SJSA1 (cell line): ENCODE measurements at regions not wholly inside any gene's neighbourhood (a gene's known extent, or its start where the extent isn't known, plus 50 kb on each side); places are given as distances from the start of the nearest gene placed in this dataset.
"Not testable (repeated sequence)": the region's sequence is repeated elsewhere in the genome, so short reads cannot be mapped to it uniquely, and the experiment has no call there.

Experiments
- DNase-seq, 2 experiments: peaks; one replicate each; pipeline ENCODE4 v3.0.0-alpha.2; 2015 to 2020; ENCODE audit warnings: low spot score in 2 of 2, low read depth in 1 of 2
- H3K27ac ChIP-seq: fragments of 250-450 bp; sonication (Bioruptor Pico); 2 replicates; pipeline ENCODE4 v1.5.1; 2020; ENCODE audit warnings: mild to moderate bottlenecking, moderate library complexity
- H3K27me3 ChIP-seq: fragments of 250-450 bp; sonication (Bioruptor Pico); replicated peaks from 2 replicates; pipeline ENCODE4 v1.5.1; 2020; ENCODE audit warnings: mild to moderate bottlenecking, moderate library complexity
- H3K36me3 ChIP-seq: fragments of 250-450 bp; sonication (Bioruptor Pico); 2 replicates; pipeline ENCODE4 v1.5.1; 2020; ENCODE audit warnings: mild to moderate bottlenecking
- H3K4me1 ChIP-seq: fragments of 250-450 bp; sonication (Bioruptor Pico); replicated peaks from 2 replicates; pipeline ENCODE4 v1.6.1; 2021; ENCODE audit warnings: mild to moderate bottlenecking
- H3K4me3 ChIP-seq: fragments of 250-450 bp; sonication (Bioruptor Pico); 2 replicates; pipeline ENCODE4 v1.5.1; 2020; ENCODE audit warnings: mild to moderate bottlenecking
- H3K9me3 ChIP-seq: fragments of 250-450 bp; sonication (Bioruptor Pico); replicated peaks from 2 replicates; pipeline ENCODE4 v1.5.1; 2020; ENCODE audit warnings: mild to moderate bottlenecking

DNA sequence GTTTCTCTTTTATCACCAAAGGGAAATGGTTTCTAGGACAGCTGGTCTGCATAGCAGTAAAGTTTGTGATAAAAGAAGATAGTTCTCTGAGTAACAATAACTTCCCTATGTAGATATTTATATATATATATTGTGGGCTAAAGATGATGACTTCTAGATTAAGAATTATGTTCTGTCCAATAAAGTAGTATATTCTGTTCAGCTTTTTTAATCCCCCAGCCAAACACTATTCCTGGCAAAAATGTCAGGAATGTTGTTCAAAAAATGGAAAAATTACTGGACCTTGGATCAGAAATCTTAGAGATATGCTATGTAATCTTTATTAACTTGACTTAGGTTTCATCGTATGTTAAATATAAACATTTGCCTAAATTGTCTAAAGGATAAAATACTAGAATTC, 136.3 kb upstream of the GNAI1 start:
- H3K27me3 ChIP-seq = no peaks in the 10 kb centered on the region
- no peak for DNase-seq
- H3K9me3 ChIP-seq = no peaks in the 10 kb centered on the region
- no peak overlapping the region for H3K4me3 ChIP-seq
- peaks cover 12% of the 10 kb centered on the region for H3K4me1 ChIP-seq
- H3K36me3 ChIP-seq = no peaks in the 10 kb centered on the region
- no peak overlapping the region for H3K27ac ChIP-seq

DNA sequence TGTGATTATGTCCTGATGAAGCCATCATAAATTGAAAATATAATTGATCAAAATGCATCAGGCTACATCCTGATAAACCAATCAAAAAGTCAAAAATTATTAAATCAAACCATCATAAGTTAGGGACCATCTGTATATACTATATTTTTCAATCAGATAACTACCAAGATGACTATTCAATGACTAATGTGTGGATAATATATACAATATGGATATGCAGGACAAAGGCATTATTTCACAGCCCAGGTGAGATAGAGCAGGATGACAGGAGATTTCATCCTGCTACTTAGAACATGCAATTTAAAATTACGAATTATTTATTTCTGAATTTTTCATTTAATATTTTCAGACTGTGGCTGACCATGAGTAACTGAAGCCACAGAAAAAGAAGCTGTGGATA, 137.3 kb upstream of the GNAI1 start:
- no peaks in the 10 kb centered on the region for H3K36me3 ChIP-seq
- no peaks in the 10 kb centered on the region for H3K27me3 ChIP-seq
- no peak overlapping the region for H3K4me3 ChIP-seq
- no peak for DNase-seq
- no peaks in the 10 kb centered on the region for H3K9me3 ChIP-seq
- peaks cover 2% of the 10 kb centered on the region for H3K4me1 ChIP-seq
- H3K27ac ChIP-seq = no peak overlapping the region

DNA sequence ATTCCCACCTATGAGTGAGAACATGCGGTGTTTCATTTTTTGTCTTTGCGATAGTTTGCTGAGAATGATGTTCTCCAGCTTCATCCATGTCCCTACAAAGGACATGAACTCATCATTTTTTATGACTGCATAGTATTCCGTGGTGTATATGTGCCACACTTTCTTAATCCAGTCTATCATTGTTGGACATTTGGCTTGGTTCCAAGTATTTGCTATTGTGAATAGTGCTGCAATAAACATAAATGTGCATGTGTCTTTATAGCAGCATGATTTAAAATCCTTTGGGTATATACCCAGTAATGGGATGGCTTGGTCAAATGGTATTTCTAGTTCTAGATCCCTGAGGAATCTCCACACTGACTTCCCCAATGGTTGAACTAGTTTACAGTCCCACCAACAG, 138.9 kb upstream of the GNAI1 start:
- H3K9me3 ChIP-seq, H3K4me3 ChIP-seq, H3K36me3 ChIP-seq, DNase-seq, H3K4me1 ChIP-seq, H3K27me3 ChIP-seq, H3K27ac ChIP-seq: not testable (repeated sequence)

DNA sequence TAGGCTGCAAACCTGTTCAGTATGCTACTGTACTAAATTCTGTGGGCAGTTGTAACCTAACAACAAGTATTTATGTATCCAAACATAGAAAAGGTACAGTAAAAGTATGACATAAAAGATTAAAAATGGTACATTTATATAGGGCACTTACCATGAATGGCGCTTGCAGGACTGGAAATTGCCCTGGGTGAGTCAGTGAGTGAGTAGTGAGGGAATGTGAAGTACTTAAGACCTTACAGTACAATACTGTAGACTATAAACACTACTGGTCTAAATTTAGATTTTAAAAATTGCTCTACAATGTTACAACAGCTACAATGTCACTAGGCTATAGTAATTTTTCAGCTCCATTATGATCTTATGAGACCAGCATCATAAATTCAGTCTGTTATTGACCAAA, 146.0 kb upstream of the GNAI1 start:
- peak; percentile 61 to 76 for DNase-seq
- Histone ChIP-seq H3K9me3 (no peaks in the 10 kb centered on the region), H3K4me3 (no peak overlapping the region), H3K4me1 (peaks cover 50% of the 10 kb centered on the region), H3K36me3 (no peaks in the 10 kb centered on the region), H3K27me3 (no peaks in the 10 kb centered on the region), H3K27ac (peak overlapping the region; percentile 52)

DNA sequence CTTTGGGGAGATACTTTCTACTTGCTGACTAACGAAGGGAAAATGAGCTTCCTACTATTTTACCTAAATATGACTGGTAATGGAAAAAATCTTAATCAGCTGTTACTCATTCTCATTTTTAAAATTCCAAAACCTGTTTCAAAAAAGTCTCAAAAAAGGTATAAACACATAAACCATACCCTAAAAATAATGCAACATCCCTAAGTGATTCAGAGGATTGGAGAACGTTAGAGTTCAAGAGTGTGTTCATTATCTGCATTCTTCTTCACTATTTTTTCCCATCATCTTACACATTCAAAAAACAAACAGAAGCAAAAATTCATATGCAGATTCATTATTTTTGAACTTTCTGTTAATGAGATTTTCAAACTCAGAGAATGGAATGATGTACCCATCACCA, 150.4 kb upstream of the GNAI1 start:
- no peaks in the 10 kb centered on the region for H3K27me3 ChIP-seq
- peak overlapping the region; percentile 81 for H3K27ac ChIP-seq
- peak in 1 of 2 experiments; percentile 63 for DNase-seq
- no peaks in the 10 kb centered on the region for H3K36me3 ChIP-seq
- H3K4me1 ChIP-seq = peaks cover 87% of the 10 kb centered on the region
- no peaks in the 10 kb centered on the region for H3K9me3 ChIP-seq
- no peak overlapping the region for H3K4me3 ChIP-seq

DNA sequence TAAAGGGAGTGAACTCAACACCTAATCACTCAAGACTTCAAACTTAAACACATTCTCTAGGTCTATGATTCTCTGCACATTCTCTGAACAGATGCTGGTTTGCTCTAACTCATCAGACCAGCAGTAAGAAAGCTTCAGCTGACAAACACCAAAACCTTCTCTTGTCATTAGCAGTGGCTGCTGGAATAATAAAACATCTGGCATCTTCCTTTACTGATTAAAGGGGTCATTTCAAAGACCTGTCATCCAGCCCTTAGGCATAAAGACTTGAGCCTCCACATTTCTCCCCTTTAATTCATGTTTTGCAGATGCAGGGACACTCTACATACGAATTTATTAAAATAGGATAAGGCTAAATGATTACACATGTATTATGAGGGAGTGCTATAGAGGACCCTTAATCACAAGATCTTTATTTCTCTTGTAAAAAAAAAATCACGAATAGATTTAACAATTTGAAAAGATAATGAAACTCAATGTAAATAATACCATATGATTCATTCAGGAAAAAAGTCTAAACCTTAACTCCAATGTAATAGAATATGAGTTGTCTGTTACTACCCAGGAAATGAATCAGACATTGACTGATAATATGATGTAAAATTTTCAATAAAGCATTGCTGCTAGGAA, 152.4 kb upstream of the GNAI1 start:
- no peaks in the 10 kb centered on the region for H3K27me3 ChIP-seq
- peaks cover 73% of the 10 kb centered on the region for H3K4me1 ChIP-seq
- H3K9me3 ChIP-seq = no peaks in the 10 kb centered on the region
- no peaks in the 10 kb centered on the region for H3K36me3 ChIP-seq
- no peak overlapping the region for H3K4me3 ChIP-seq
- H3K27ac ChIP-seq = peak overlapping the region; percentile 80
- peak in 1 of 2 experiments; percentile 31 for DNase-seq

DNA sequence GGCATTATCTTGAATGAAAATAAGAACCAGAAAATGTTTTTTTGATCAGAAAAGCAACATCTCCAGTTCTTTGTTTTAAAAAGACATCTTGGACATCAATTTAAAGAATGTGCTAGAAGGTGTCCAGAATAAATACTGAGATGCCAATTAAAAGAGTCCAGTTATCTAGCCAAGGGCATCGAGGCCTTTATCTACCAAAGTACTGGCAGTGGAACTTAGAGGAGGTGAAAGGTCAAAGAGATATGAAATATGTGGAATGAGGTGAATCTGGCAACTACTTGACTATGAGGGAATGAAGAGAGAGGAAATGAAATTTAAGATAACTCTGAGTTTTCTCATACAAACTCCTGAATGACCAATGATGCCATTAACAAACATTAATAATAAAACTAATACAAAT, 154.3 kb upstream of the GNAI1 start:
- DNase-seq = no peak

DNA sequence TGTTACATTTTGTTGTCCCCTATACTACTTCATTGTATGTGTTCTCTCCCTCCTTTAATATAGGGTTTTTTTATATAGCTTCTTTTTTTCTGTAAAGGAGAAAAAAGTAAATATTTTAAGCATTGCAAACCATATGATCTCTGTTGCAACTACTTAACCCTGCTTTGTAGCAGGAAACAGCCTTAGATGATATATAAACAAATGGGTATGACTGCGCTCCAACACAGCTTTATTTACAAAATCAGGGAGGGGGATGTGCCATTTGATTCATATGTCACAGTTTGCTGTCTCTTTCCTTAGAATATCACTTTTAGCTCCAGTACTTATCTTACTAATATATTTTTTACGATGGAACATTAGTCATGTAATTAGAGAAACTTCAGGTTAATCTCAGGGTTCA, 155.2 kb upstream of the GNAI1 start:
- Histone ChIP-seq H3K9me3 (no peaks in the 10 kb centered on the region), H3K4me3 (no peak overlapping the region), H3K27me3 (no peaks in the 10 kb centered on the region), H3K4me1 (peaks cover 55% of the 10 kb centered on the region), H3K36me3 (no peaks in the 10 kb centered on the region), H3K27ac (peak overlapping the region; percentile 19)
- DNase-seq = peak in 1 of 2 experiments; percentile 60

More for the DNA sequence above, 154.3 kb upstream of the GNAI1 start:
- no peaks in the 10 kb centered on the region for H3K36me3 ChIP-seq
- no peaks in the 10 kb centered on the region for H3K9me3 ChIP-seq
- peaks cover 64% of the 10 kb centered on the region for H3K4me1 ChIP-seq
- peak overlapping the region; percentile 19 for H3K27ac ChIP-seq
- H3K27me3 ChIP-seq = no peaks in the 10 kb centered on the region
- H3K4me3 ChIP-seq = no peak overlapping the region

DNA sequence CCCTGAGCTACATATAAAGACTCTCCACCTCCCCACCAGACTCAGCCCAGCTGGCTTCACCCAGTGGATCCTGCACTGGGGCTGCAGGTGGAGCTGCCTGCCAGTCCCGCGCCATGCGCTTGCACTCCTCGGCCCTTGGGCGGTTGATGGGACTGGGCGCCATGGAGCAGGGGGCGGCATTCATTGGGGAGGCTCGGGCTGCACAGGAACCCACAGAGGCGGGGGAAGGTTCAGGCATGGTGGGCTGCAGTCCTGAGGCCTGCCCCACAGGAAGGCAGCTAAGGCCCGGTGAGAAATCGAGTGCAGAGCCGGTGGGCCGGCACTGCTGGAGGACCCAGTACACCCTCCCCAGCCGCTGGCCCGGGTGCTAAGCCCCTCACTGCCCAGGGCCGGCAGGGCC, 157.2 kb upstream of the GNAI1 start:
- Histone ChIP-seq H3K36me3 (no peaks in the 10 kb centered on the region), H3K4me1 (peaks cover 37% of the 10 kb centered on the region), H3K9me3 (no peaks in the 10 kb centered on the region), H3K27me3 (no peaks in the 10 kb centered on the region), H3K27ac (no peak overlapping the region), H3K4me3 (no peak overlapping the region)
- DNase-seq = no peak

DNA sequence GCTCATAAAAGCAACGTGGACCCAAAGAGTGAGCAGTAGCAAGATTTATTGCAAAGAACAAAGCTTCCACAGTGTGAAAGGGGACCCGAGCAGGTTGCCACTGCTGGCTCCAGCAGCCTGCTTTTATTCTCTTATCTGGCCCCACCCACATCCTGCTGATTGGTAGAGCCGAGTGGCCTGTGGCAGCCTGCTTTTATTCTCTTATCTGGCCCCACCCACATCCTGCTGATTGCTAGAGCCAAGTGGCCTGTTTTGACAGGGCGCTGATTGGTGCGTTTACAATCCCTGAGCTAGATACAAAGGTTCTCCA, 158.0 kb upstream of the GNAI1 start:
- H3K9me3 ChIP-seq, H3K4me3 ChIP-seq, H3K27me3 ChIP-seq, DNase-seq, H3K36me3 ChIP-seq, H3K27ac ChIP-seq: not testable (repeated sequence)
- H3K4me1 ChIP-seq = peaks cover 29% of the 10 kb centered on the region

DNA sequence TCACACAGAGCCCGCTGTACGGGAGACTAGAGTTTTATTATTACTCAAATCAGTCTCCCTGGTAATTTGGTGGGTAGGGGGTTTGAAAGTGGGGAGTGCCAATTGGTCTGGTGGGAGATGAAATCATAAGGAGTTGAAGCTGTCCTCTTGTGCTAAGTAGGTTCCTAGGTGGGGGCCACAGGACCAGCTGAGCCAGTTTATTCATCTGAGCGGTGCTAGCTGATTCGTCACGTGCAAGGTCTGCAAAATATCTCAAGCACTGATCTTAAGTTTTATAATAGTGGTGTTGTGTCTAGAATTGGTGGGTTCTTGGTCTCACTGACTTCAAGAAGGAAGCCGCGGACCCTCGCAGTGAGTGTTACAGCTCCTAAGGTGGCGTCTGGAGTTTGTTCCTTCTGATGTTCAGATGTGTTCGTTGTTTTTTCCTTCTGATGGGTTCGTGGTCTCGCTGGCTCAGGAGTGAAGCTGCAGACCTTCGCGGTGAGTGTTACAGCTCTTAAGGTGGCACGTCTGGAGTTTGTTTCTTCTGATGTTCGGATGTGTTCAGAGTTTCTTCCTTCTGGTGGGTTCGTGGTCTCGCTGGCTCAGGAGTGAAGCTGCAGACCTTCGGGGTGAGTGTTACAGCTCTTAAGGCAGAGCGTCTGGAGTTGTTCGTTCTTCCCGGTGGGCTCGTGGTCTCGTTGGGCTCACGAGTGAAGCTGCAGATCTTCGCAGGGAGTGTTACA, 158.5 kb upstream of the GNAI1 start:
- H3K36me3 ChIP-seq, DNase-seq, H3K27ac ChIP-seq, H3K9me3 ChIP-seq, H3K4me3 ChIP-seq, H3K27me3 ChIP-seq: not testable (repeated sequence)
- peaks cover 23% of the 10 kb centered on the region for H3K4me1 ChIP-seq

DNA sequence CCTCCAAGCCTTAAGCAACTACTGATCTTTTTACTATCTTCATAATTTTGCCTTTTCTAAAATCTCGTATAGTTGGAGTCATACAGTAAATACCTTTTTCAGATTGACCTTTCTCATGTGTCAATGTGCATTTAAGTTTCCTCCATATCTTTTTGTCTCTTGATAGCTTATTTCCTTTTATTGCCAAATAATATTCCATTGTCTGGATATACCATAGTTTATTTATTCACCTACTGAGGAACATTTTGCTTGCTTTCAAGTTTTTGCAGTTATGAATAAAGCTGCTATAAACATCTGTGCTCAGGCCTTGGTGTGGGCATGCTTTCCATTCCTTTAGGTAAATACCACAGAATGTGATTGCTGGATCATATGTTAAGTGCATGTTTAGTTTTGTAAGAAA, 161.2 kb upstream of the GNAI1 start:
- no peaks in the 10 kb centered on the region for H3K27me3 ChIP-seq
- DNase-seq = no peak

DNA sequence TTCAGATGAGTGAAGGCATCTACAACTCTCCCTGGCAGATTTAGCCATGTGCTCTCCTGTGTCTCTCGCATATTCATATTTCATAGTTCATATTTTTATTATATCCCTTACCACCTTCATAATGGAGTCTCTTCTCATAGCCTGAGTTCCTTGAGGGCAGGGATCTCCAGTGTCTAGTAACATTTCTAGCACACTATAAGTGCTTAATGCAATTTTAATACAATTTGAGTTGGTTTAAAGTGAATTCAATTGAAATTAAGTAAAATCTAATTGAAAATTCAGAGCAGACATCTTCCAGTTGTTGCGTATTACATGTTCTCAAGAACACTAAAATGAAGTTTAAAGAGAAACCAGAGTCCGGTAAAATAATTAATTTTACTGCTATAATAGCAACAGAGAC, 163.6 kb upstream of the GNAI1 start:
- Histone ChIP-seq H3K27ac (no peak overlapping the region), H3K9me3 (no peaks in the 10 kb centered on the region)

More for the DNA sequence above, 161.2 kb upstream of the GNAI1 start:
- Histone ChIP-seq H3K9me3 (no peaks in the 10 kb centered on the region), H3K27ac (no peak overlapping the region), H3K4me1 (no peaks in the 10 kb centered on the region), H3K36me3 (no peaks in the 10 kb centered on the region), H3K4me3 (no peak overlapping the region)

DNA sequence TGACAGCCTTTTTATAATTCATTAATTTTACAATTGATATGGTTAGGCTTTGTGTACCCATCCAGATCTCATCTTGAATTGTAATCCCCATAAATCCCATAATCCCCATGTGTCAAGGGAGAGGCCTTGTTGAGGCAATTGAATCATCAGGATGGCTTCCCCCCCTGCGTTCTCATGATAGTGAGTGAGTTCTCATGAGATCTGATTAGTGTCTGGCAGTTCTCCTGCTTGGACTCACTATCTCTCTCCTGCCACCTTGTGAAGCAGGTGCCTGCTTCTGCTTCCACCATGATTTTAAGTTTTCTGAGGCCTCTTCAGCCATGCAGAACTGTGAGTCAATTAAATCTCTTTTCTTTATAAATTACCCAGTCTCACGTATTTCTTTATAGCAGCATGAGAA, 165.7 kb upstream of the GNAI1 start:
- Histone ChIP-seq H3K4me3 (no peak overlapping the region), H3K4me1 (no peaks in the 10 kb centered on the region), H3K36me3 (no peaks in the 10 kb centered on the region), H3K27me3 (no peaks in the 10 kb centered on the region), H3K27ac (no peak overlapping the region), H3K9me3 (no peaks in the 10 kb centered on the region)
- no peak for DNase-seq

More for the DNA sequence above, 163.6 kb upstream of the GNAI1 start:
- H3K4me1 ChIP-seq = no peaks in the 10 kb centered on the region
- no peaks in the 10 kb centered on the region for H3K27me3 ChIP-seq
- H3K4me3 ChIP-seq = no peak overlapping the region
- no peak for DNase-seq
- H3K36me3 ChIP-seq = no peaks in the 10 kb centered on the region
